GM12873 (cell line): ENCODE measurements at regions not wholly inside any gene's neighbourhood (a gene's known extent, or its start where the extent isn't known, plus 50 kb on each side); places are given as distances from the start of the nearest gene placed in this dataset.

Experiments used
- CTCF ChIP-seq: IDR thresholded peaks from 2 replicates; pipeline ENCODE4 v1.5.1; 2012; ENCODE audit warnings: low read depth, mild to moderate bottlenecking, moderate library complexity, low read length, control low read depth; ENCODE audit not compliant: insufficient read depth; ENCODE audit errors: missing control alignments

GRCh38 chr2:200100027-200100426, 144.6 kb downstream of the MAIP1 start:
- TF ChIP-seq CTCF = no peak

GRCh38 chr2:200101922-200102321, 146.5 kb downstream of the MAIP1 start:
- no peak for TF ChIP-seq CTCF

GRCh38 chr2:200102971-200103370, 147.6 kb downstream of the MAIP1 start:
- no peak for TF ChIP-seq CTCF

- no peak for TF ChIP-seq CTCF
These were observed 148.6 kb downstream of the MAIP1 start for GRCh38 chr2:200104015-200104414.

- TF ChIP-seq CTCF = no peak
These were observed 152.3 kb downstream of the MAIP1 start for GRCh38 chr2:200107514-200108217.

- TF ChIP-seq CTCF = no peak
These were observed 154.0 kb downstream of the MAIP1 start for GRCh38 chr2:200109421-200109820.

GRCh38 chr2:200110381-200110780, 155.0 kb downstream of the MAIP1 start:
- TF ChIP-seq CTCF = no peak
